Smooth muscle cell (in vitro differentiated cells): ENCODE measurements at regions not wholly inside any gene's neighbourhood (a gene's known extent, or its start where the extent isn't known, plus 50 kb on each side); places are given as distances from the start of the nearest gene placed in this dataset.

ENCODE experiments used
- DNase-seq: peaks from one replicate; lab custom pipeline; 2025; ENCODE audit not compliant: unreplicated experiment; lab: John Stamatoyannopoulos, UW
- H2AFZ ChIP-seq: fragments of 200-600 bp; sonication (generic); 2 replicates; pipeline ENCODE4 v1.6.0; 2016; ENCODE audit warnings: antibody characterized with exemption, low read depth, mild to moderate bottlenecking
- H3F3A ChIP-seq: fragments of 200-600 bp; sonication (generic); 2 replicates; pipeline ENCODE4 v1.6.0; 2017; ENCODE audit warnings: antibody characterized with exemption, low read depth
- H3K27ac ChIP-seq: fragments of 200-600 bp; sonication (generic); 2 replicates; pipeline ENCODE4 v1.5.1; 2016; ENCODE audit warnings: low read depth, mild to moderate bottlenecking
- H3K27me3 ChIP-seq: fragments of 200-600 bp; sonication (generic); 2 replicates; pipeline ENCODE4 v1.6.1; 2016; ENCODE audit warnings: low read depth, mild to moderate bottlenecking
- H3K36me3 ChIP-seq: fragments of 200-600 bp; sonication (generic); 2 replicates; pipeline ENCODE4 v1.5.1; 2016; ENCODE audit warnings: low read depth
- H3K4me1 ChIP-seq: fragments of 200-600 bp; sonication (generic); 2 replicates; pipeline ENCODE4 v1.5.1; 2016; ENCODE audit warnings: low read depth
- H3K4me2 ChIP-seq: fragments of 200-600 bp; sonication (generic); 2 replicates; pipeline ENCODE4 v1.6.0; 2016; ENCODE audit warnings: mild to moderate bottlenecking
- H3K4me3 ChIP-seq: fragments of 200-600 bp; sonication (generic); 2 replicates; pipeline ENCODE4 v1.5.1; 2016; ENCODE audit warnings: mild to moderate bottlenecking
- H3K79me2 ChIP-seq: fragments of 200-600 bp; sonication (generic); 2 replicates; pipeline ENCODE4 v1.6.0; 2016; ENCODE audit warnings: low read depth, mild to moderate bottlenecking
- H3K9ac ChIP-seq: fragments of 200-600 bp; sonication (generic); 2 replicates; pipeline ENCODE4 v1.6.0; 2016; ENCODE audit warnings: low read depth
- H3K9me3 ChIP-seq: fragments of 200-600 bp; sonication (generic); replicated peaks from 2 replicates; pipeline ENCODE4 v1.5.1; 2016; ENCODE audit warnings: low read depth
- H4K20me1 ChIP-seq: fragments of 200-600 bp; sonication (generic); 2 replicates; pipeline ENCODE4 v1.6.0; 2016; ENCODE audit warnings: low read depth
- WGBS: methylation state at CpG from one replicate; pipeline ENCODE4 v1.1.7; 2016; ENCODE audit warnings: low lambda C conversion rate; 5-methylcytosine and 5-hydroxymethylcytosine counted together
- TF ChIP-seq, protein P1 (sequence below): fragments of 200-600 bp; sonication (generic); IDR thresholded peaks from 2 replicates; pipeline ENCODE4 v1.5.1; 2017; ENCODE audit warnings: borderline replicate concordance, mild to moderate bottlenecking, antibody characterized with exemption; ENCODE audit not compliant: insufficient read depth, poor library complexity, severe bottlenecking

DNA sequence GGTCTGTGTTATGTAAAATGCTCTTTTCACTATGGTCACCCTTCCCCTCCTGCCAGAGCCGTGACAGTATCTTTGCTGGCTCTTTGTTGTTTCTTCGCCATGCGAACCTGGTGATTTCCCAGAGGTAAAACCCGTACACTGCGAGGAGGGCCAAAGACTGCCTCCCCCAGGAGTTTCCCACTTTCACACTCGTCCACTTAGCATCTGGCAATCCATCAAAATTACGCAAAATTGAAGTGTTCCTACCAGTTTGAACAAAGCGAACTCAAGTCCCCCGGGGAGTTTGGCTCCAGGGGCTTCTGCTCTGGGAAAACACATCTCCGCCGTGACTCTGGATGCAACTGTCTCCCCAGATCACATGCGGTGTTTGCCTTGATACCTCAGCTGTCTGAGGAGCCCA is 239.9 kb downstream of the FAM43A start:
- H3K27ac ChIP-seq: no peak overlapping the region
- H4K20me1 ChIP-seq: no peaks in the 10 kb centered on the region
- WGBS: 78% methylated on average over 12 of the region's 12 CpGs
- H2AFZ ChIP-seq: peak overlapping the region; percentile 45
- peaks cover 4% of the 10 kb centered on the region for H3K4me1 ChIP-seq
- H3K27me3 ChIP-seq: no peaks in the 10 kb centered on the region
- H3K9ac ChIP-seq: no peak overlapping the region
- no peaks in the 10 kb centered on the region for H3K36me3 ChIP-seq
- DNase-seq: no peak
- H3F3A ChIP-seq: peaks cover 14% of the 10 kb centered on the region
- no peak overlapping the region for H3K4me3 ChIP-seq
- TF ChIP-seq, protein P1, sequence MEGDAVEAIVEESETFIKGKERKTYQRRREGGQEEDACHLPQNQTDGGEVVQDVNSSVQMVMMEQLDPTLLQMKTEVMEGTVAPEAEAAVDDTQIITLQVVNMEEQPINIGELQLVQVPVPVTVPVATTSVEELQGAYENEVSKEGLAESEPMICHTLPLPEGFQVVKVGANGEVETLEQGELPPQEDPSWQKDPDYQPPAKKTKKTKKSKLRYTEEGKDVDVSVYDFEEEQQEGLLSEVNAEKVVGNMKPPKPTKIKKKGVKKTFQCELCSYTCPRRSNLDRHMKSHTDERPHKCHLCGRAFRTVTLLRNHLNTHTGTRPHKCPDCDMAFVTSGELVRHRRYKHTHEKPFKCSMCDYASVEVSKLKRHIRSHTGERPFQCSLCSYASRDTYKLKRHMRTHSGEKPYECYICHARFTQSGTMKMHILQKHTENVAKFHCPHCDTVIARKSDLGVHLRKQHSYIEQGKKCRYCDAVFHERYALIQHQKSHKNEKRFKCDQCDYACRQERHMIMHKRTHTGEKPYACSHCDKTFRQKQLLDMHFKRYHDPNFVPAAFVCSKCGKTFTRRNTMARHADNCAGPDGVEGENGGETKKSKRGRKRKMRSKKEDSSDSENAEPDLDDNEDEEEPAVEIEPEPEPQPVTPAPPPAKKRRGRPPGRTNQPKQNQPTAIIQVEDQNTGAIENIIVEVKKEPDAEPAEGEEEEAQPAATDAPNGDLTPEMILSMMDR: no peak
- no peak overlapping the region for H3K4me2 ChIP-seq
- H3K9me3 ChIP-seq: no peaks in the 10 kb centered on the region
- H3K79me2 ChIP-seq: no peaks in the 10 kb centered on the region

DNA sequence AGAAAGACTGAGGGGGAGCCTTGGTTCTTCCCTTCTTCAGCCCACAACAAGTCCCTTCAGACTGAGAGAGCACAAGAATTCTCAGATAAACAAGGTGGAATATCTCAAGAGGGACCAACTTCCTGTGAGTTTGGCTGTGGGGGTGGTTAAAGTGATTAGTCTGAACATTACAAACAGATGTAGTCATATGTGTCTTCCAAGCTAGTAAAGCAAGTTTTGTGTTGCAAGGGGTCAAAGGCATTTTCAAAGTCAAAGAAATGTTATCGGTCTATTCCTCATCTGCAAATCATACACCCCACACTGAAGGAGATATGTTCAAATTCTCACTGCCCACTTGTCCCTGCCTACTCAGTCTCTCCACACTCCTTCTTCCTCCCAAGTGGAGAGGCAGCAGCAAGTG is 242.5 kb downstream of the FAM43A start:
- H3K9ac ChIP-seq: no peak overlapping the region
- no peaks in the 10 kb centered on the region for H3K79me2 ChIP-seq
- peak overlapping the region; percentile 65 for H3K27ac ChIP-seq
- H3F3A ChIP-seq: peaks cover 14% of the 10 kb centered on the region
- H4K20me1 ChIP-seq: no peaks in the 10 kb centered on the region
- WGBS: 0% methylated on average over 1 of the region's 1 CpG
- H2AFZ ChIP-seq: peak overlapping the region; percentile 44
- H3K9me3 ChIP-seq: no peaks in the 10 kb centered on the region
- H3K36me3 ChIP-seq: no peaks in the 10 kb centered on the region
- H3K27me3 ChIP-seq: no peaks in the 10 kb centered on the region
- H3K4me3 ChIP-seq: no peak overlapping the region
- H3K4me1 ChIP-seq: peaks cover 4% of the 10 kb centered on the region
- DNase-seq: no peak
- H3K4me2 ChIP-seq: peak overlapping the region; percentile 40
- TF ChIP-seq, protein P1: no peak

DNA sequence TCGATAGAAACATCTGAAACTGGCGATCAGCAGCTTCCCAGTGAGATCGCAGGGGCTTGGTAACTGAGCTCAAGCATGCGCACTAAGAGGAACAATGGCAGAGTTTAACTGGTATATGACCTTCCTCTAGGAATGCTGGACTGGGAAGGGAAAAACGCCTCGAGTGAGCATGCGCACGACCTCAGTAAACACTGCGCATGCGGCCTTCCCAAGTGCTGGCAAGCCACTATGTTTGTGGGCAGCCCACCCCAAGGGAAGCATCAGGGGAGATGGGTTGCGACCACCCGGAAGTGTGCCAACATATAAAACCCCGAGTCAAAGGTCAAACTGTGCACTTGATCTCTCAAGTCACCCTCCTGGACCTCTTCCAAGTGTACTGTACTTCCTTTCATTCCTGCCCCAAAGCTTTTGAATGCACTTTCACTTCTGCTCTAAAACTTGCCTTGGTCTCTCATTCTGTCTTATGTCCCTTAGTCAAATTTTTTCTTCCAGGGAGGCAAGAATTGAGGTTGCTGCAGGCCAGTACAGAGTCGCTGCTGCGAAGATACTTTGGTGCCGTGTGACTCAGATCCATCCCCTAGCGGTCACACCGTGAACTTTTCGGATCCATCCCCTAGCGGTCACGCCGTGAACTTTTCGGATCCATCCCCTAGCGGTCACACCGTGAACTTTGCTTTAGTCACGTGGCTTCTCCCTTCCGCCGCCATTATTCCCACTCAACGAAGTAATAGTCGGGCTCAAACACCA is 243.3 kb downstream of the FAM43A start:
- Histone ChIP-seq H3K4me2 (peak overlapping the region; percentile 40), H3K79me2 (no peaks in the 10 kb centered on the region), H3K4me3 (no peak overlapping the region), H3F3A (peaks cover 14% of the 10 kb centered on the region), H3K4me1 (peaks cover 4% of the 10 kb centered on the region), H3K27me3 (no peaks in the 10 kb centered on the region), H3K27ac (peak overlapping the region; percentile 65), H4K20me1 (no peaks in the 10 kb centered on the region), H3K36me3 (no peaks in the 10 kb centered on the region), H2AFZ (no peak overlapping the region), H3K9ac (no peak overlapping the region), H3K9me3 (no peaks in the 10 kb centered on the region)
- 80% methylated on average over 30 of the region's 30 CpGs for WGBS
- TF ChIP-seq, protein P1: peak; percentile 51
- DNase-seq: no peak

DNA sequence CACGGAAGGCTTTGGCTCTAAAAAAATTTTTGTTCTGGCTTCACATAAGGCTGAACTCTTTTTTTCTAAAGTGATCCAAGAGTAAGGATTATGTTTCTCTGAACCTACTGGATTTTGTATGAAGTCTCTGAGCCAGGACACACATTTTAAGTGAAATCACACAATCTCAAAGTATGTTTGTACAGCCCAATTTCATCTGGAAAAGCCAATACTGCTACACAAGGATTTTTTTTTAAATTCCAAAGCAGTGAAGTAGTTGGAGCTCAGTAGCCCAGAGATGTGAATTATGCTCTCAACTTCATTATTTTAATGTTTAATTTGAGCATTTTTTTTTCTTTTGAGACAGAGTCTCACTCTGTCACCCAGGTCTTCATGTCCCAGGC is 243.9 kb downstream of the FAM43A start:
- no peak overlapping the region for H3K9ac ChIP-seq
- no peak overlapping the region for H3K4me3 ChIP-seq
- 81% methylated on average over 1 of the region's 1 CpG for WGBS
- H3K4me2 ChIP-seq: no peak overlapping the region
- no peak overlapping the region for H2AFZ ChIP-seq
- H4K20me1 ChIP-seq: no peaks in the 10 kb centered on the region
- no peaks in the 10 kb centered on the region for H3K79me2 ChIP-seq
- TF ChIP-seq, protein P1: no peak
- H3K27ac ChIP-seq: peak overlapping the region; percentile 65
- peaks cover 4% of the 10 kb centered on the region for H3K4me1 ChIP-seq
- H3K36me3 ChIP-seq: no peaks in the 10 kb centered on the region
- H3K27me3 ChIP-seq: no peaks in the 10 kb centered on the region
- no peak for DNase-seq
- no peaks in the 10 kb centered on the region for H3K9me3 ChIP-seq
- H3F3A ChIP-seq: peaks cover 14% of the 10 kb centered on the region
